ENCODE measurements at regions not wholly inside any gene's neighbourhood (a gene's known extent, or its start where the extent isn't known, plus 50 kb on each side); places are given as distances from the start of the nearest gene placed in this dataset.

GRCh38 chr5:24777392-24777791 is 132.6 kb upstream of the CDH10 start:
- DNase-seq (ENCODE audit: extremely low spot score, unreplicated experiment): no peak
- peaks cover 2% of the 10 kb centered on the region for H3K9me3 Mint-ChIP-seq (ENCODE audit: unreplicated experiment)
- H3K27ac Mint-ChIP-seq (ENCODE audit: unreplicated experiment): no peak overlapping the region
- TF ChIP-seq, protein P1, sequence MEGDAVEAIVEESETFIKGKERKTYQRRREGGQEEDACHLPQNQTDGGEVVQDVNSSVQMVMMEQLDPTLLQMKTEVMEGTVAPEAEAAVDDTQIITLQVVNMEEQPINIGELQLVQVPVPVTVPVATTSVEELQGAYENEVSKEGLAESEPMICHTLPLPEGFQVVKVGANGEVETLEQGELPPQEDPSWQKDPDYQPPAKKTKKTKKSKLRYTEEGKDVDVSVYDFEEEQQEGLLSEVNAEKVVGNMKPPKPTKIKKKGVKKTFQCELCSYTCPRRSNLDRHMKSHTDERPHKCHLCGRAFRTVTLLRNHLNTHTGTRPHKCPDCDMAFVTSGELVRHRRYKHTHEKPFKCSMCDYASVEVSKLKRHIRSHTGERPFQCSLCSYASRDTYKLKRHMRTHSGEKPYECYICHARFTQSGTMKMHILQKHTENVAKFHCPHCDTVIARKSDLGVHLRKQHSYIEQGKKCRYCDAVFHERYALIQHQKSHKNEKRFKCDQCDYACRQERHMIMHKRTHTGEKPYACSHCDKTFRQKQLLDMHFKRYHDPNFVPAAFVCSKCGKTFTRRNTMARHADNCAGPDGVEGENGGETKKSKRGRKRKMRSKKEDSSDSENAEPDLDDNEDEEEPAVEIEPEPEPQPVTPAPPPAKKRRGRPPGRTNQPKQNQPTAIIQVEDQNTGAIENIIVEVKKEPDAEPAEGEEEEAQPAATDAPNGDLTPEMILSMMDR (IDR thresholded peaks at IDR 0.05): no peak
- H3K36me3 Mint-ChIP-seq (ENCODE audit: unreplicated experiment): no peaks in the 10 kb centered on the region
- no peak overlapping the region for H3K4me3 Mint-ChIP-seq (ENCODE audit: unreplicated experiment)
- H3K4me1 Mint-ChIP-seq (ENCODE audit: unreplicated experiment): no peaks in the 10 kb centered on the region
- H3K27me3 Mint-ChIP-seq (ENCODE audit: unreplicated experiment): no peaks in the 10 kb centered on the region

GRCh38 chr5:24773261-24773660 is 128.5 kb upstream of the CDH10 start:
- DNase-seq (ENCODE audit: extremely low spot score, unreplicated experiment): no peak
- no peaks in the 10 kb centered on the region for H3K36me3 Mint-ChIP-seq (ENCODE audit: unreplicated experiment)
- no peaks in the 10 kb centered on the region for H3K9me3 Mint-ChIP-seq (ENCODE audit: unreplicated experiment)
- no peaks in the 10 kb centered on the region for H3K4me1 Mint-ChIP-seq (ENCODE audit: unreplicated experiment)
- H3K27me3 Mint-ChIP-seq (ENCODE audit: unreplicated experiment): no peaks in the 10 kb centered on the region
- TF ChIP-seq, protein P1 (IDR thresholded peaks at IDR 0.05): no peak
- H3K27ac Mint-ChIP-seq (ENCODE audit: unreplicated experiment): no peak overlapping the region
- H3K4me3 Mint-ChIP-seq (ENCODE audit: unreplicated experiment): no peak overlapping the region

DNA sequence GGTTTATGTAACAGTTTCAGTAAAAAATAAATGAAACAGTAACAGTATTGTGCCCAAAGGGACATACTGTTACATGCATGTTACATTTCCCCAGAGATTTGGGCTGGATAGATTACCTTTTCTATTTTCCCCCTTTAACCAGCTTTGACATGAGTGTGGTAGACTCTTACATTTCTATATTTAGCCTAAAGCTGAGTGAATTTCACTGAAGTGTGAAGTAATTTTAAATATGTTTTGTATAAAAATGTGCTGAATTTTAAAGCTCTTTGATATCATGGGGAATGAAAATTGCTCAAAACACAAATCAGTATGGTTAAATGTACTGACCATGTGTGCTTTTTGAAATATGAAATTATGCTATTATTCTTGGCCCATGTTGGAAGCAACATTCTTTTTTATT is 122.3 kb upstream of the CDH10 start:
- H3K36me3 Mint-ChIP-seq (ENCODE audit: unreplicated experiment): no peaks in the 10 kb centered on the region
- H3K4me1 Mint-ChIP-seq (ENCODE audit: unreplicated experiment): peaks cover 1% of the 10 kb centered on the region
- TF ChIP-seq, protein P1 (IDR thresholded peaks at IDR 0.05): no peak
- H3K27ac Mint-ChIP-seq (ENCODE audit: unreplicated experiment): no peak overlapping the region
- no peak for DNase-seq (ENCODE audit: extremely low spot score, unreplicated experiment)
- H3K4me3 Mint-ChIP-seq (ENCODE audit: unreplicated experiment): no peak overlapping the region
- H3K27me3 Mint-ChIP-seq (ENCODE audit: unreplicated experiment): no peaks in the 10 kb centered on the region
- peaks cover 5% of the 10 kb centered on the region for H3K9me3 Mint-ChIP-seq (ENCODE audit: unreplicated experiment)

DNA sequence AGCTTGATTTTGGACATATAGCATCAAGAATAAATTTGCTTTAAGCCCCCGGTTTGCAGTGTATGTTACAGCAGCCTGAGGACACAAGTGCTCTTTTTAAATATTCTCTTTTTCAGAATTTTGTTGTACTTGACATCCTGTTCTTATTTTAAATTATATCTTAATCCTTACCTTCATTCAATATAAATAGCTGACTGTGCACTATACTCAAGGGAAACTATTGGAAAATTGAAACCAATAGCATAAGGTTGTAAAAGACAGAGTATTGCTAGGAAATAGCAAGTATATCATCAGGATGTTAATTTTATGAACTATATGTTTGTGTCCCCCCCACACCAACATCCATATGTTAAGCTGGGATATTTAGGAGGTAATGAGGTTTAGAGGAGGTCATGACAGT is 120.4 kb upstream of the CDH10 start:
- TF ChIP-seq, protein P1 (IDR thresholded peaks at IDR 0.05): no peak

DNA sequence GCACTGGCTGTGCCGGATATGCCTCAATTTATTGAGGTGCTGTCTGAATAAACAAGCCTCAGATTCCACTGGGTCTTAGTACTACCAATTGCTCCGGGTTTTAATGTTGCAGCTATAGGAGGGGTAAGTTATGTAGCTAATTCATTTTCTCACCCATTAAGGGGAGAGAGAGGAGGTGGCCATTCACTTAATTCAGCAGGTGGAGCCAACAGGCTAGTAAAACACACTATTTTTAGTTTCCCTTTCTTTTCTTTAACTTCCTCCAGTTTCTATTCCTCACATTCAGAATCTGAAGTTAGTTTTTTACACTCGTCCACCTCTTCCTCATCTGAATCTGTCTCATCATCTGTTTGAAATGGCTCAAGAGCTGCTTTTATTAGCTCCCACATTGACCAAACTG is 105.6 kb upstream of the CDH10 start:
- TF ChIP-seq, protein P1 (IDR thresholded peaks at IDR 0.05): no peak
- no peak for DNase-seq (ENCODE audit: extremely low spot score, unreplicated experiment)
- H3K27ac Mint-ChIP-seq (ENCODE audit: unreplicated experiment): no peak overlapping the region

More for the DNA sequence above, 120.4 kb upstream of the CDH10 start:
- H3K9me3 Mint-ChIP-seq (ENCODE audit: unreplicated experiment): peaks cover 18% of the 10 kb centered on the region
- no peak for DNase-seq (ENCODE audit: extremely low spot score, unreplicated experiment)
- peaks cover 1% of the 10 kb centered on the region for H3K4me1 Mint-ChIP-seq (ENCODE audit: unreplicated experiment)
- no peaks in the 10 kb centered on the region for H3K36me3 Mint-ChIP-seq (ENCODE audit: unreplicated experiment)
- no peaks in the 10 kb centered on the region for H3K27me3 Mint-ChIP-seq (ENCODE audit: unreplicated experiment)
- no peak overlapping the region for H3K27ac Mint-ChIP-seq (ENCODE audit: unreplicated experiment)
- no peak overlapping the region for H3K4me3 Mint-ChIP-seq (ENCODE audit: unreplicated experiment)

More for the DNA sequence above, 105.6 kb upstream of the CDH10 start:
- H3K36me3 Mint-ChIP-seq (ENCODE audit: unreplicated experiment): no peaks in the 10 kb centered on the region
- no peaks in the 10 kb centered on the region for H3K27me3 Mint-ChIP-seq (ENCODE audit: unreplicated experiment)
- H3K4me1 Mint-ChIP-seq (ENCODE audit: unreplicated experiment): no peaks in the 10 kb centered on the region
- peaks cover 30% of the 10 kb centered on the region for H3K9me3 Mint-ChIP-seq (ENCODE audit: unreplicated experiment)
- no peak overlapping the region for H3K4me3 Mint-ChIP-seq (ENCODE audit: unreplicated experiment)

Measured in osteocyte (in vitro differentiated cells).